Neuronal stem cell (in vitro differentiated cells): ENCODE measurements at regions not wholly inside any gene's neighbourhood (a gene's known extent, or its start where the extent isn't known, plus 50 kb on each side); places are given as distances from the start of the nearest gene placed in this dataset.

Experiments used
- DNase-seq: peaks from one replicate; pipeline ENCODE4 v3.0.0-alpha.2; 2013; ENCODE audit warnings: low spot score
- H2AFZ ChIP-seq: one replicate; pipeline ENCODE4 v1.6.1; 2013; ENCODE audit warnings: mild to moderate bottlenecking, low read length, inconsistent platforms
- H2AK5ac ChIP-seq: 2 replicates; pipeline ENCODE4 v1.6.1; 2013; ENCODE audit warnings: low read depth, mild to moderate bottlenecking, inconsistent platforms, low read length, moderate library complexity, mixed read lengths
- H2BK120ac ChIP-seq: 2 replicates; pipeline ENCODE4 v1.6.1; 2013; ENCODE audit warnings: low read depth, mild to moderate bottlenecking, inconsistent platforms, low read length, moderate library complexity, mixed read lengths
- H2BK12ac ChIP-seq: one replicate; pipeline ENCODE4 v1.6.1; 2013; ENCODE audit warnings: low read length, inconsistent platforms
- H2BK15ac ChIP-seq: 2 replicates; pipeline ENCODE4 v1.6.1; 2013; ENCODE audit warnings: mild to moderate bottlenecking, low read length, inconsistent platforms, mixed read lengths
- H2BK5ac ChIP-seq: one replicate; pipeline ENCODE4 v1.6.1; 2013; ENCODE audit warnings: inconsistent platforms, mild to moderate bottlenecking, low read length, moderate library complexity
- H3K14ac ChIP-seq: one replicate; pipeline ENCODE4 v1.6.1; 2013; ENCODE audit warnings: low read length, inconsistent platforms
- H3K18ac ChIP-seq: 2 replicates; pipeline ENCODE4 v1.6.1; 2013; ENCODE audit warnings: low read length, inconsistent platforms
- H3K23ac ChIP-seq: 2 replicates; pipeline ENCODE4 v1.6.1; 2013; ENCODE audit warnings: low read depth, mild to moderate bottlenecking, mixed read lengths, low read length, inconsistent platforms; ENCODE audit not compliant: poor library complexity
- H3K27ac ChIP-seq: replicated peaks from 3 replicates; pipeline ENCODE4 v1.5.1; 2013; ENCODE audit warnings: low read length, inconsistent platforms
- H3K27me3 ChIP-seq, 3 experiments: 2 replicates each; pipeline ENCODE4 v1.6.1; 2013; ENCODE audit warnings: low read length in 3 of 3, mild to moderate bottlenecking in 2 of 3, inconsistent platforms in 1 of 3, low read depth in 1 of 3, mixed read lengths in 1 of 3, moderate library complexity in 1 of 3; ENCODE audit not compliant: control insufficient read depth in 3 of 3, insufficient read depth in 3 of 3
- H3K36me3 ChIP-seq, 2 donors: replicated peaks in 1 of 2; 2 replicates each; pipeline ENCODE4 v1.6.1; 2013; ENCODE audit warnings: low read length in 2 of 2; ENCODE audit not compliant: control insufficient read depth in 2 of 2, insufficient read depth in 2 of 2
- H3K4ac ChIP-seq: 2 replicates; pipeline ENCODE4 v1.6.1; 2013; ENCODE audit warnings: inconsistent platforms, mild to moderate bottlenecking, low read length, moderate library complexity
- H3K4me1 ChIP-seq, 2 donors: 1 replicate in 1 of 2; 2 replicates in 1 of 2; pipeline ENCODE4 v1.6.1; 2013; ENCODE audit warnings: low read length in 2 of 2, low read depth in 1 of 2; ENCODE audit not compliant: control insufficient read depth in 2 of 2, insufficient read depth in 1 of 2
- H3K4me2 ChIP-seq: one replicate; pipeline ENCODE4 v1.6.1; 2013; ENCODE audit warnings: mild to moderate bottlenecking, low read length, inconsistent platforms; ENCODE audit not compliant: insufficient read depth, poor library complexity, severe bottlenecking
- H3K4me3 ChIP-seq, 2 donors: 2 replicates each; pipeline ENCODE4 v1.5.1; 2013; ENCODE audit warnings: low read length in 2 of 2, mild to moderate bottlenecking in 2 of 2, inconsistent platforms in 1 of 2, moderate library complexity in 1 of 2
- H3K79me1 ChIP-seq: one replicate; pipeline ENCODE4 v1.6.1; 2013; ENCODE audit warnings: low read depth, mild to moderate bottlenecking, inconsistent platforms, low read length, moderate library complexity
- H3K9ac ChIP-seq: one replicate; pipeline ENCODE4 v1.6.1; 2013; ENCODE audit warnings: mild to moderate bottlenecking, low read depth, low read length, inconsistent platforms; ENCODE audit not compliant: poor library complexity
- H3K9me3 ChIP-seq, 2 donors: replicated peaks in 1 of 2; 2 replicates each; pipeline versions ENCODE3 to v1.6.1; 2013; ENCODE audit warnings: low read length in 2 of 2, mild to moderate bottlenecking in 2 of 2, inconsistent platforms in 1 of 2, low read depth in 1 of 2, mixed read lengths in 1 of 2, moderate library complexity in 1 of 2; ENCODE audit not compliant: control insufficient read depth in 2 of 2, insufficient read depth in 1 of 2
- H4K8ac ChIP-seq: one replicate; pipeline ENCODE4 v1.6.1; 2013; ENCODE audit warnings: low read depth, mild to moderate bottlenecking, inconsistent platforms, low read length, moderate library complexity
- H4K91ac ChIP-seq: one replicate; pipeline ENCODE4 v1.6.1; 2013; ENCODE audit warnings: low read length, low read depth, mild to moderate bottlenecking, inconsistent platforms; ENCODE audit not compliant: poor library complexity
- WGBS, 2 donors: extraction: QIAGEN DNeasy Blood & Tissue Kit; methylation state at CpG; one replicate each; pipeline ENCODE4 v1.1.7; 2013; ENCODE audit warnings: missing lambda C conversion rate in 2 of 2, mixed read lengths in 1 of 2; ENCODE audit not compliant: insufficient read length in 2 of 2, insufficient replicate concordance in 1 of 2; ENCODE audit errors: extremely low coverage in 2 of 2; 5-methylcytosine and 5-hydroxymethylcytosine counted together

DNA sequence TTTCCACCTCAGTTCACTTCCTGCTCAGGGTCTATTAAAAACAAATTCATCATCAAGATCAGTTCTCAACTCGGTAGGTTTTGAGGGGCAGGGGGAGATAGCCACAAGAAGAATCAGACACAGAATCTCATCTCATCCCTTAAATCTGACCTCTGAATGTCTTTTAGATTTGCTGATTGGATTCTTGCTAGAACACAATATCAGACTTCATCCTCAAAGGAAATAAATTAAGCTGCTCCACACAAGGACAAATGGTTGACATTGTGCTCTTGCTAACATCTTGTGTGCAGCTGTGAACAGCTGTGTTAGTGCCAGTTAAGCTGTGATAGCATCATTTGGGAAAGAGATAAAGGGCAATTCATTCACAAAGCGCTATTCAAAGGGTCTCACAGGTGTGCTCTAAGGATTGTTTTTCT lies 184.0 kb upstream of the ADAMTS9 start:
- Histone ChIP-seq H4K8ac (no peak overlapping the region), H3K4me2 (no peak overlapping the region), H2AFZ (no peak overlapping the region), H3K9ac (no peak overlapping the region), H3K27ac (no peak overlapping the region), H3K14ac (no peak overlapping the region), H3K4me3 (no peak overlapping the region), H3K27me3 (no peaks in the 10 kb centered on the region), H2AK5ac (no peak overlapping the region), H3K18ac (no peak overlapping the region), H2BK12ac (no peak overlapping the region), H3K4me1 (peaks cover 2 to 11% of the 10 kb centered on the region in 2 donors), H3K36me3 (no peaks in the 10 kb centered on the region), H3K9me3 (no peaks in the 10 kb centered on the region), H3K4ac (no peak overlapping the region), H2BK120ac (no peak overlapping the region), H4K91ac (no peak overlapping the region), H2BK5ac (no peak overlapping the region), H2BK15ac (no peak overlapping the region), H3K23ac (no peak overlapping the region), H3K79me1 (no peaks in the 10 kb centered on the region)
- WGBS, 2 donors: no CpG with 5 or more reads among the region's 2 CpGs
- no peak for DNase-seq

DNA sequence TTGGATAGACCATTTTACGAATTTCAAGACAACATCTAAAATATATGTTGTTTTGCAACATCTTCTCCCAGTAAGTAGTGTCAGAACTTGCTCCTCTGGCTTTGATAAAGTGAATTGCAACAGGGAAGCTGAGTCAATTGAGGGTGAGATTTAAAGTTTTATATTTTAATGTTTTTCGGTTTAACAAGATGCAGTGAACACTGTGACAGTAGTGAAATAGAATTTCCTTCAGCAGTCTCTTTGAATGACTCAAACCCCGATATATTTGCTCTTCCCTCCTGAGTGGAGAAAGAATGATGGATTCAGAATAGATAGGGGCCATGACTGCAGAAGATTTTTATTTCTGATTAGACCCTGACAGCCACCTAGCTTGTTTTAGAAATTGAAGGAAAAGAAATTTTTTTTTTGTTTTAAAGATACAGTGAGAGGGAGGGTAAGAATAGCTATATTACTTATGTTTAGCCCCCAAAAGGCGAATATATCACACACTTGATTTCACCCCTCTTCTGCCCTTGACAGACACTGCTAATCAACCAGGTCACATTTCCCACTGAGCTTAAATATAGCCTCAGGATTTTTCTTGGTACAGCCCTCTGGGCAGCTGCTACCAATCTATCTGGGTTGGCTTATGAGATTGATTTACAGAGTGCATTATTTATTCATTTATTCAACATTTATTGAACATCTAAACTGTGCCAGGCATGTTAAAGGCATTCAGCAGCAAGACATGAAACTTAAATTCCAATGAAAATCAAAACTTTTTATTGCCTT lies 183.3 kb upstream of the ADAMTS9 start:
- no peak overlapping the region for H3K14ac ChIP-seq
- H2BK120ac ChIP-seq: no peak overlapping the region
- no peak overlapping the region for H2BK5ac ChIP-seq
- H2AFZ ChIP-seq: no peak overlapping the region
- peaks cover 2 to 14% of the 10 kb centered on the region in 2 donors for H3K4me1 ChIP-seq
- H3K27me3 ChIP-seq: no peaks in the 10 kb centered on the region
- no peak overlapping the region for H2AK5ac ChIP-seq
- DNase-seq: no peak
- H3K36me3 ChIP-seq: no peaks in the 10 kb centered on the region
- H2BK15ac ChIP-seq: no peak overlapping the region
- H2BK12ac ChIP-seq: no peak overlapping the region
- no peak overlapping the region for H3K27ac ChIP-seq
- no peak overlapping the region for H4K91ac ChIP-seq
- no peak overlapping the region for H3K4me2 ChIP-seq
- H3K9ac ChIP-seq: no peak overlapping the region
- H3K18ac ChIP-seq: no peak overlapping the region
- H4K8ac ChIP-seq: no peak overlapping the region
- H3K23ac ChIP-seq: no peak overlapping the region
- H3K79me1 ChIP-seq: no peaks in the 10 kb centered on the region
- H3K9me3 ChIP-seq: no peaks in the 10 kb centered on the region
- WGBS, 2 donors: no CpG with 5 or more reads among the region's 4 CpGs
- H3K4me3 ChIP-seq: no peak overlapping the region
- H3K4ac ChIP-seq: no peak overlapping the region

DNA sequence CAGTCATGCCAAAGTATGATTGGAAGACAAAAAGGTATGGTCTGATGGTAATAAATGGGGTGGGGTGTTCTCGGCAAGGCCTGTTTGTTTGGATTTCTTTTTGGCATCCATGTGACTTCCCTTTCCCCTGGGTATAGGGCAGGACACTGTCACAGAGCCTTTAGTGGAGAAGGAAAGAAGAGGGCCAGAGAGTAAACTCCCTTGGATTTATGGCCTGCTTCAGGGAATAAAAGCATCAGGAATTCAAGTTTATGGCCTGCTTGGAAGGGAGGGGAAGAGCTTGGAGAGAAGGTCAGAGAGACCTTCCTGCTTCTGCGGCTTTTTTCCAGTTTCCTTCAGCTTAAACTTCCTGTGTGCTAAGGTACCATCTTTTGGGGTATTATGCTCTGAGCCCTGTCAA lies 179.4 kb upstream of the ADAMTS9 start:
- Histone ChIP-seq H4K91ac (no peak overlapping the region), H3K18ac (no peak overlapping the region), H3K27me3 (no peaks in the 10 kb centered on the region), H2BK12ac (no peak overlapping the region), H3K14ac (no peak overlapping the region), H3K79me1 (no peaks in the 10 kb centered on the region), H2AFZ (no peak overlapping the region), H3K27ac (no peak overlapping the region), H2BK5ac (no peak overlapping the region), H2BK120ac (no peak overlapping the region), H3K36me3 (no peaks in the 10 kb centered on the region), H3K4me3 (no peak overlapping the region), H3K9ac (no peak overlapping the region), H3K4me1 (peaks cover 0 to 14% of the 10 kb centered on the region in 2 donors), H3K9me3 (no peaks in the 10 kb centered on the region), H3K4me2 (no peak overlapping the region), H3K4ac (no peak overlapping the region), H4K8ac (no peak overlapping the region), H2BK15ac (no peak overlapping the region), H2AK5ac (no peak overlapping the region), H3K23ac (no peak overlapping the region)
- no peak for DNase-seq
- no CpG with 5 or more reads among the region's 2 CpGs for WGBS, 2 donors

DNA sequence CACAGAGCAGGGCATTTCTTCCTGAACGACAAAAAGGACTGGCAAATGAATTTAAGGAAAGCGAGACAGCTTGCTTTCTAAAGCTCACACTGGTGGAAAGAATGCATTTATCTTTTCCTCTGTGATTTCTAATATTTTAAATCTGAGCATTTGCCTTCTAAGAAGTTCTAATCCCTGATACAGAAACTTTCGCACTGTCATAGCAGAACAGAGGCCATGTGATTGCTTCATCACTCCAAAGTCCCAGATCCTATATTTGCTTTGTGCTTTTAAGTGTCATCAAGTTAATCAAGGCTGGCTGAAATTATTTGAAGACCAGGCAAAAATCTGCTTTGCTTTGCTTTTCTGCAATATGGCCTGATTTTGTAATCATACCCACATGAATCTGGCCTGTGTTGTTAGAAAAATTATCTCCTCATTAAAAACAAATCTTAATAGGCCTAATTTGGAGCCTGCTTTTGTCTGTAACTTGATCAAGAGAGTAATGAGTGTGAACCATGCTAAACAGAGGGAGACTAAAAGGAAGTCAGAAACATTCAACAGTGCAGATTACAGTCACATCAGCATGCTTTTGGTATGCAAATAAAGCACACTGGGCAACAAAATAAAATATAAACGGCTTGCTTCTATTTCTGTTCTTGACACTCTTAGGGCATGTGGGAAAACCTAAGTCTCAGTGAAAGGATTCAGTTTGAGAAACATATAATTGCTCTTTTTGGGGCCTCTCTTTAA lies 178.2 kb upstream of the ADAMTS9 start:
- Histone ChIP-seq H3K36me3 (no peaks in the 10 kb centered on the region), H2BK120ac (no peak overlapping the region), H2BK15ac (no peak overlapping the region), H3K79me1 (no peaks in the 10 kb centered on the region), H3K4me2 (no peak overlapping the region), H3K4me3 (no peak overlapping the region), H3K4ac (no peak overlapping the region), H2AFZ (peak overlapping the region; percentile 8), H2BK5ac (no peak overlapping the region), H3K27me3 (no peaks in the 10 kb centered on the region), H4K91ac (no peak overlapping the region), H3K9ac (no peak overlapping the region), H4K8ac (no peak overlapping the region), H3K9me3 (no peaks in the 10 kb centered on the region), H3K4me1 (peaks cover 3 to 13% of the 10 kb centered on the region in 2 donors), H3K14ac (no peak overlapping the region), H3K18ac (no peak overlapping the region), H2AK5ac (no peak overlapping the region), H3K27ac (no peak overlapping the region), H2BK12ac (no peak overlapping the region), H3K23ac (no peak overlapping the region)
- DNase-seq: no peak
- no CpG with 5 or more reads among the region's 4 CpGs for WGBS, 2 donors
